ENCODE measurements at regions not wholly inside any gene's neighbourhood (a gene's known extent, or its start where the extent isn't known, plus 50 kb on each side); places are given as distances from the start of the nearest gene placed in this dataset.

DNA sequence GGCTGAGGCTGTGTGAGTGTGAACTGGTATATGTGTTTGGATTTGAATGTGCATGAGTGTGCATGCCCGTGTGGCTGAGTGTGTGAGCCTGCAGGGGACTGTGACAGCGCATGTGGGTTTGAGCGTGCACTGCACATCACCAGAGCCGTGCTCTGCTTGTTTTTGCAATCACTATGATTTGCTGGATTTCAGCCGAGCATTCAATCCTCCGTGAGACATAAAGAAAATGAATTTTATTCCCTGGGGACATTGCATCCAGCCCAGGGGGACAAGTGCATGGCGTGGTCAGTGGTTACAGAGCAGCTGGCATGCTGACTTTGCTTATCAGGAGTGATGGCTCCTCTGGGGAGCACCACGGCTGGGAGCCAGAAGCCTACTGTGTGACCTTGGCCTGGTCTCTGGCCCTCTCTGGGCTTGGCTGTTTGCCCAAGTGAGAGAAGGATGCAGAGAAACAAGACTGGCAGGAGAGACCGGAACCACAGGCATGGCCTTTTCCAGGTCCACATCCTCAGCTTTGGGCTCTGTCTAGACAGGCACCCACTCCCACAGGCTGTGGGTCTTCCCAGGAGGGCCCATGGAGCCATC is 160.2 kb upstream of the UNC5B start:
- TF ChIP-seq FOXP2 (optimal IDR thresholded peaks at IDR 0.05; ENCODE audit: borderline replicate concordance, extremely low read depth, extremely low read length, insufficient read depth) (no peak), TAF1 (IDR thresholded peaks at IDR 0.05; ENCODE audit: borderline replicate concordance, insufficient read depth, low read length) (no peak), POLR2AphosphoS5 (IDR thresholded peaks at IDR 0.05; ENCODE audit: low read depth, low read length) (no peak)
- TF ChIP-seq, protein P1, sequence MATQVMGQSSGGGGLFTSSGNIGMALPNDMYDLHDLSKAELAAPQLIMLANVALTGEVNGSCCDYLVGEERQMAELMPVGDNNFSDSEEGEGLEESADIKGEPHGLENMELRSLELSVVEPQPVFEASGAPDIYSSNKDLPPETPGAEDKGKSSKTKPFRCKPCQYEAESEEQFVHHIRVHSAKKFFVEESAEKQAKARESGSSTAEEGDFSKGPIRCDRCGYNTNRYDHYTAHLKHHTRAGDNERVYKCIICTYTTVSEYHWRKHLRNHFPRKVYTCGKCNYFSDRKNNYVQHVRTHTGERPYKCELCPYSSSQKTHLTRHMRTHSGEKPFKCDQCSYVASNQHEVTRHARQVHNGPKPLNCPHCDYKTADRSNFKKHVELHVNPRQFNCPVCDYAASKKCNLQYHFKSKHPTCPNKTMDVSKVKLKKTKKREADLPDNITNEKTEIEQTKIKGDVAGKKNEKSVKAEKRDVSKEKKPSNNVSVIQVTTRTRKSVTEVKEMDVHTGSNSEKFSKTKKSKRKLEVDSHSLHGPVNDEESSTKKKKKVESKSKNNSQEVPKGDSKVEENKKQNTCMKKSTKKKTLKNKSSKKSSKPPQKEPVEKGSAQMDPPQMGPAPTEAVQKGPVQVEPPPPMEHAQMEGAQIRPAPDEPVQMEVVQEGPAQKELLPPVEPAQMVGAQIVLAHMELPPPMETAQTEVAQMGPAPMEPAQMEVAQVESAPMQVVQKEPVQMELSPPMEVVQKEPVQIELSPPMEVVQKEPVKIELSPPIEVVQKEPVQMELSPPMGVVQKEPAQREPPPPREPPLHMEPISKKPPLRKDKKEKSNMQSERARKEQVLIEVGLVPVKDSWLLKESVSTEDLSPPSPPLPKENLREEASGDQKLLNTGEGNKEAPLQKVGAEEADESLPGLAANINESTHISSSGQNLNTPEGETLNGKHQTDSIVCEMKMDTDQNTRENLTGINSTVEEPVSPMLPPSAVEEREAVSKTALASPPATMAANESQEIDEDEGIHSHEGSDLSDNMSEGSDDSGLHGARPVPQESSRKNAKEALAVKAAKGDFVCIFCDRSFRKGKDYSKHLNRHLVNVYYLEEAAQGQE (IDR thresholded peaks at IDR 0.05; ENCODE audit: insufficient read depth in 1 of 2, low read depth in 2 of 2, low read length in 2 of 2) = no peak

DNA sequence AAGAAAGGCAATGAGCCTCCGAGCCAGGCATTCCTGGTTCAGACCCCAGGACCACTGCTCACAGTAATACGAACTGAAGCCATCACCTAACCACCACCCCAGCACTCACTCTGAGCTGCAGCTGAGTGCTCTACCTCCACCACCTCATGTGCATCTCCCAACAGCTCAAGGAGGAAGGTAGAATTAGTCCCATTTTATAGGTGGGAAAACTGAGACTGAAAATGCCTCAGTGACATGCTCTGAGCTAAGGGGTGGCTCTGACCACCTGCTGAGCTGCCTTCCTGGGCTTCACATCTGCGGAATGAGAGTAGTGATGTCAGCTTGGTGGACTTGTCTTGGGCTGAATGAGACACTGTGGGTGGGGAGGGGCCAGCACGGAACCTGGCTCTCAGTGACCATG is 159.7 kb upstream of the UNC5B start:
- TF ChIP-seq, protein P1 (IDR thresholded peaks at IDR 0.05; ENCODE audit: insufficient read depth in 1 of 2, low read depth in 2 of 2, low read length in 2 of 2) = no peak
- TF ChIP-seq SIN3A (IDR thresholded peaks at IDR 0.05; ENCODE audit: borderline replicate concordance, insufficient read depth, low read length) (no peak), TAF1 (IDR thresholded peaks at IDR 0.05; ENCODE audit: borderline replicate concordance, insufficient read depth, low read length) (no peak), POLR2AphosphoS5 (IDR thresholded peaks at IDR 0.05; ENCODE audit: low read depth, low read length) (no peak), FOXP2 (optimal IDR thresholded peaks at IDR 0.05; ENCODE audit: borderline replicate concordance, extremely low read depth, extremely low read length, insufficient read depth) (no peak)

DNA sequence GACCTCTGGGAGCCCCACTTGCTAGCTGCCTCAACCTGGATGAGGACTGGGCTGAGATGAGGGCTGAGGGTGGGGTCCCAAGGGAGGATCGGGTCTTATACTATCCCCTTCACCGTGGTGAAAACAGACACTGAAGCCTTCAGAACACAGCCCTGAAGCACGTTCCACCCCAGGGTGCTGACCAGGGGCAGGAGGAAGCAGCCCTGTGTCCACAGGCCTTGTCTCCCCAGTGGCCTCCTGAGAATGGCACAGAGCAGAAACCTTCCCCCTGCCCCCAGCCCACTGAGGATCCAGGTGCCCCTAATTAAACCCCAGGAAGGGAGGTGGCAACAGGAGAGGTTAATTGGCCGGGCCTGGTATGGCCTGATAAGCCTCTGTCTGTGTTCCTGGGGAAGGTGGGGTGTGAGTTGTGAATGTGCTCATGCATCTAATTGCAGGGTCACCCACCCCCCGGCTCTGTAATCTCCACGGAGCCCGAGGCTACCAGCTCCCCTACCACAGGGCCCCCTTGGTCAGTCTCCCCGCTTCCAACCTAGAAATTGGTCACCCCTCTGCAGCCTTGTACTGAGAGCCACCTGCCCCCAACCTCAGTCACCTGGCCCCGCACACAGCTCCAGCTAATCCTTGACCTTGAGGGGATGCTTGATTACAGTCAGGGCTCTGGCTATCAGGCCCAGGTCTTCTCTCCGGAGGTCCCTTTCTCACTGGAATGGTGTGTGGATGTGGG is 159.0 kb upstream of the UNC5B start:
- TF ChIP-seq POLR2AphosphoS5 (IDR thresholded peaks at IDR 0.05; ENCODE audit: low read depth, low read length) (no peak), TAF1 (IDR thresholded peaks at IDR 0.05; ENCODE audit: borderline replicate concordance, insufficient read depth, low read length) (no peak), SIN3A (IDR thresholded peaks at IDR 0.05; ENCODE audit: borderline replicate concordance, insufficient read depth, low read length) (no peak), FOXP2 (optimal IDR thresholded peaks at IDR 0.05; ENCODE audit: borderline replicate concordance, extremely low read depth, extremely low read length, insufficient read depth) (no peak)
- TF ChIP-seq, protein P1 (IDR thresholded peaks at IDR 0.05; ENCODE audit: insufficient read depth in 1 of 2, low read depth in 2 of 2, low read length in 2 of 2) = no peak

DNA sequence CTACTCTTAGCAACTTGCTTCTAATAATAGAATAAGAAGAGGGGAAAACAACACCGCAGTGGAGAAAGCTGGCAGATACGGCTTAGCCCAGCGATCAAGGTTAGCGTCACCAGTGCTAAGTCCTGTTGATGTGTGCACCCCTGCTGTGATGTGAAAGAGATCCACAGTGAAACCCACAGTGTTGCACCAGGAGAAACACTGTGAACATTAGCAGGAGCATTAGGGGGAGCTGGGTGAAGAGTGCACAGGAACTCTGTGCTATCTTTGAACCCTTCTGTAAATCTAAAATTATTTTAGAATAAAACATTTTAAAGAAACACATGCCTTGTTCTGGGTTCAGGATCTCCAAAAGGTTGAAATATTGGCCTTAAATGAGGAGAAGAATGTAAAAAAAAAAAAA is 154.1 kb upstream of the UNC5B start:
- TF ChIP-seq TAF1 (IDR thresholded peaks at IDR 0.05; ENCODE audit: borderline replicate concordance, insufficient read depth, low read length) = no peak
- no peak for TF ChIP-seq SIN3A (IDR thresholded peaks at IDR 0.05; ENCODE audit: borderline replicate concordance, insufficient read depth, low read length)
- TF ChIP-seq POLR2AphosphoS5 (IDR thresholded peaks at IDR 0.05; ENCODE audit: low read depth, low read length) = no peak
- no peak for TF ChIP-seq FOXP2 (optimal IDR thresholded peaks at IDR 0.05; ENCODE audit: borderline replicate concordance, extremely low read depth, extremely low read length, insufficient read depth)
- TF ChIP-seq, protein P1 (IDR thresholded peaks at IDR 0.05; ENCODE audit: insufficient read depth in 1 of 2, low read depth in 2 of 2, low read length in 2 of 2) = no peak

All from PFSK-1 (cell line).